NCI-H2171 (cell line): ENCODE measurements at regions not wholly inside any gene's neighbourhood (a gene's known extent, or its start where the extent isn't known, plus 50 kb on each side); places are given as distances from the start of the nearest gene placed in this dataset.
A peak's percentile ranks its signal among the peaks of the same experiment; 100 is the strongest.

ENCODE experiments used
- DNase-seq: peaks from one replicate; lab custom pipeline; 2025; lab: John Stamatoyannopoulos, UW

- no peak for DNase-seq
Measured at GRCh38 chr1:82214606-82215005, 413.9 kb downstream of the ADGRL2 start.

- DNase-seq: peak; percentile 19
Measured at GRCh38 chr1:82197606-82198005, 396.9 kb downstream of the ADGRL2 start.

GRCh38 chr1:82195245-82195644 lies 394.5 kb downstream of the ADGRL2 start:
- DNase-seq: no peak

- DNase-seq: no peak
Measured at GRCh38 chr1:82185084-82185483, 384.4 kb downstream of the ADGRL2 start.

GRCh38 chr1:82181846-82182245 lies 381.1 kb downstream of the ADGRL2 start:
- DNase-seq: no peak

GRCh38 chr1:82179131-82179530 lies 378.4 kb downstream of the ADGRL2 start:
- DNase-seq: peak; percentile 77

GRCh38 chr1:82177192-82177591 lies 376.5 kb downstream of the ADGRL2 start:
- DNase-seq: no peak

- DNase-seq: no peak
Measured at GRCh38 chr1:82171955-82172354, 371.2 kb downstream of the ADGRL2 start.

GRCh38 chr1:82168482-82168881 lies 367.7 kb downstream of the ADGRL2 start:
- no peak for DNase-seq

- DNase-seq: no peak
Measured at GRCh38 chr1:82165304-82165703, 364.6 kb downstream of the ADGRL2 start.

GRCh38 chr1:82162486-82163420 lies 362.0 kb downstream of the ADGRL2 start:
- DNase-seq: no peak

- DNase-seq: no peak
Measured at GRCh38 chr1:82161700-82162141, 361.0 kb downstream of the ADGRL2 start.

- no peak for DNase-seq
Measured at GRCh38 chr1:82160903-82161302, 360.2 kb downstream of the ADGRL2 start.

- no peak for DNase-seq
Measured at GRCh38 chr1:82160036-82160435, 359.3 kb downstream of the ADGRL2 start.

GRCh38 chr1:82158981-82159380 lies 358.2 kb downstream of the ADGRL2 start:
- no peak for DNase-seq

- DNase-seq: no peak
Measured at GRCh38 chr1:82154219-82154970, 353.7 kb downstream of the ADGRL2 start.

GRCh38 chr1:82153752-82154151 lies 353.0 kb downstream of the ADGRL2 start:
- no peak for DNase-seq

GRCh38 chr1:82153272-82153629 lies 352.5 kb downstream of the ADGRL2 start:
- no peak for DNase-seq

GRCh38 chr1:82152356-82153271 lies 351.9 kb downstream of the ADGRL2 start:
- DNase-seq: peak; percentile 20

GRCh38 chr1:82145656-82146055 lies 344.9 kb downstream of the ADGRL2 start:
- DNase-seq: no peak

GRCh38 chr1:82143108-82143833 lies 342.5 kb downstream of the ADGRL2 start:
- no peak for DNase-seq
